ENCODE measurements at regions not wholly inside any gene's neighbourhood (a gene's known extent, or its start where the extent isn't known, plus 50 kb on each side); places are given as distances from the start of the nearest gene placed in this dataset.

GRCh38 chr5:5810461-5810860, 388.0 kb downstream of the ICE1 start:
- H3K4me3 ChIP-seq, result no peak overlapping the region
- no peaks in the 10 kb centered on the region for H3K9me3 ChIP-seq
- DNase-seq, result no peak
- 44 to 91% methylated on average over 2 of the region's 2 CpGs for WGBS, 2 donors
- H3K27ac ChIP-seq, result no peak overlapping the region
- TF ChIP-seq CTCF (IDR thresholded peaks at IDR 0.05), result no peak
- TF ChIP-seq POLR2A (IDR thresholded peaks at IDR 0.05), result no peak
- H3K36me3 ChIP-seq (ENCODE audit: low read depth, missing control alignments), result no peaks in the 10 kb centered on the region
- no peaks in the 10 kb centered on the region for H3K4me1 ChIP-seq
- intact Hi-C loops (cut with DNase I; ENCODE audit: low total_unique reads), result no loop called here
- no peaks in the 10 kb centered on the region for H3K27me3 ChIP-seq

- WGBS, 2 donors, result 92 to 93% methylated on average over 4 to 7 of the region's 7 CpGs
- Histone ChIP-seq H3K9me3 (no peaks in the 10 kb centered on the region), H3K27me3 (no peaks in the 10 kb centered on the region), H3K4me3 (no peak overlapping the region), H3K4me1 (no peaks in the 10 kb centered on the region), H3K36me3 (ENCODE audit: low read depth, missing control alignments) (no peaks in the 10 kb centered on the region), H3K27ac (no peak overlapping the region)
- no peak for DNase-seq
- intact Hi-C loops (cut with DNase I; ENCODE audit: low total_unique reads), result no loop called here
- TF ChIP-seq CTCF (IDR thresholded peaks at IDR 0.05) (no peak), POLR2A (IDR thresholded peaks at IDR 0.05) (no peak)
These were observed 383.4 kb downstream of the ICE1 start for GRCh38 chr5:5805916-5806315.

GRCh38 chr5:5804478-5805233, 382.2 kb downstream of the ICE1 start:
- Histone ChIP-seq H3K36me3 (ENCODE audit: low read depth, missing control alignments) (no peaks in the 10 kb centered on the region), H3K4me1 (no peaks in the 10 kb centered on the region), H3K27ac (no peak overlapping the region), H3K9me3 (no peaks in the 10 kb centered on the region), H3K27me3 (no peaks in the 10 kb centered on the region), H3K4me3 (no peak overlapping the region)
- TF ChIP-seq CTCF (IDR thresholded peaks at IDR 0.05) (no peak), POLR2A (IDR thresholded peaks at IDR 0.05) (no peak)
- intact Hi-C loops (cut with DNase I; ENCODE audit: low total_unique reads), result no loop called here
- no peak for DNase-seq
- WGBS, 2 donors, result 93% methylated on average over 8 of the region's 8 CpGs

- TF ChIP-seq POLR2A (IDR thresholded peaks at IDR 0.05) (no peak), CTCF (IDR thresholded peaks at IDR 0.05) (no peak)
- H3K36me3 ChIP-seq (ENCODE audit: low read depth, missing control alignments), result no peaks in the 10 kb centered on the region
- no peak for DNase-seq
- no peaks in the 10 kb centered on the region for H3K27me3 ChIP-seq
- H3K9me3 ChIP-seq, result no peaks in the 10 kb centered on the region
- H3K4me1 ChIP-seq, result no peaks in the 10 kb centered on the region
- no peak overlapping the region for H3K27ac ChIP-seq
- H3K4me3 ChIP-seq, result no peak overlapping the region
- intact Hi-C loops (cut with DNase I; ENCODE audit: low total_unique reads), result no loop called here
- WGBS, 2 donors, result 86 to 89% methylated on average over 10 to 11 of the region's 11 CpGs
These were observed 378.6 kb downstream of the ICE1 start for GRCh38 chr5:5800801-5801761.
